H9 (cell line): ENCODE measurements at regions not wholly inside any gene's neighbourhood (a gene's known extent, or its start where the extent isn't known, plus 50 kb on each side); places are given as distances from the start of the nearest gene placed in this dataset.
A peak's percentile ranks its signal among the peaks of the same experiment; 100 is the strongest.

ENCODE experiments used
- DNase-seq: peaks from one replicate; pipeline ENCODE4 v3.0.0-alpha.2; 2017
- H2AFZ ChIP-seq: one replicate; pipeline ENCODE4 v1.6.1; 2013; ENCODE audit warnings: mild to moderate bottlenecking, low read length, control low read depth, moderate library complexity
- H2AK5ac ChIP-seq: 2 replicates; pipeline ENCODE4 v1.6.1; 2013; ENCODE audit warnings: low read length, control low read depth, mixed read lengths; ENCODE audit not compliant: insufficient read length
- H2BK120ac ChIP-seq: one replicate; pipeline ENCODE4 v1.6.1; 2013; ENCODE audit warnings: low read depth, mild to moderate bottlenecking, low read length, control low read depth, inconsistent platforms; ENCODE audit not compliant: poor library complexity, severe bottlenecking
- H2BK12ac ChIP-seq: 2 replicates; pipeline ENCODE4 v1.6.1; 2013; ENCODE audit warnings: low read length, control low read depth, mixed read lengths, low read depth; ENCODE audit not compliant: insufficient read length
- H2BK15ac ChIP-seq: 2 replicates; pipeline ENCODE4 v1.6.1; 2013; ENCODE audit warnings: low read depth, low read length, control low read depth
- H2BK20ac ChIP-seq: one replicate; pipeline ENCODE4 v1.6.1; 2013; ENCODE audit warnings: low read depth, mild to moderate bottlenecking, low read length, control low read depth, inconsistent platforms; ENCODE audit not compliant: poor library complexity, severe bottlenecking
- H2BK5ac ChIP-seq: 2 replicates; pipeline ENCODE4 v1.6.1; 2013; ENCODE audit warnings: low read length, control low read depth, mixed read lengths; ENCODE audit not compliant: insufficient read length
- H3K14ac ChIP-seq: 2 replicates; pipeline ENCODE4 v1.6.1; 2013; ENCODE audit warnings: low read length, control low read depth; ENCODE audit not compliant: insufficient read depth
- H3K18ac ChIP-seq: 2 replicates; pipeline ENCODE4 v1.6.1; 2013; ENCODE audit warnings: low read depth, mild to moderate bottlenecking, mixed read lengths, low read length, control low read depth; ENCODE audit not compliant: insufficient read length
- H3K23ac ChIP-seq: 2 replicates; pipeline ENCODE4 v1.6.1; 2013; ENCODE audit warnings: low read length, control low read depth, mixed read lengths, low read depth; ENCODE audit not compliant: insufficient read length
- H3K23me2 ChIP-seq: 2 replicates; pipeline ENCODE4 v1.6.1; 2013; ENCODE audit warnings: low read depth, mild to moderate bottlenecking, mixed read lengths, low read length, control low read depth; ENCODE audit not compliant: insufficient read length, poor library complexity, severe bottlenecking
- H3K27ac ChIP-seq: 2 replicates; pipeline ENCODE4 v1.5.1; 2013; ENCODE audit warnings: low read length, control low read depth, mixed read lengths, low read depth; ENCODE audit not compliant: insufficient read length
- H3K27me3 ChIP-seq: 2 replicates; pipeline ENCODE4 v1.6.1; 2013; ENCODE audit warnings: low read length, control low read depth, inconsistent platforms; ENCODE audit not compliant: insufficient read depth
- H3K4ac ChIP-seq: 2 replicates; pipeline ENCODE4 v1.6.1; 2013; ENCODE audit warnings: low read depth, mild to moderate bottlenecking, control low read depth, inconsistent platforms, low read length, moderate library complexity
- H3K4me1 ChIP-seq: 2 replicates; pipeline ENCODE4 v1.6.1; 2013; ENCODE audit warnings: low read length, control low read depth, inconsistent platforms; ENCODE audit not compliant: insufficient read depth
- H3K4me2 ChIP-seq: 2 replicates; pipeline ENCODE4 v1.6.1; 2013; ENCODE audit warnings: low read length, control low read depth, mixed read lengths; ENCODE audit not compliant: insufficient read length, insufficient read depth
- H3K56ac ChIP-seq: 2 replicates; pipeline ENCODE4 v1.6.1; 2013; ENCODE audit warnings: low read depth, mild to moderate bottlenecking, mixed read lengths, low read length, control low read depth; ENCODE audit not compliant: insufficient read length
- H3K79me1 ChIP-seq: 2 replicates; pipeline ENCODE4 v1.6.1; 2013; ENCODE audit warnings: low read depth, mild to moderate bottlenecking, moderate library complexity, low read length, control low read depth, inconsistent platforms; ENCODE audit not compliant: insufficient read depth, poor library complexity, severe bottlenecking
- H3K79me2 ChIP-seq: 2 replicates; pipeline ENCODE4 v1.6.1; 2013; ENCODE audit warnings: low read length, control low read depth, inconsistent platforms; ENCODE audit not compliant: insufficient read depth
- H3K9ac ChIP-seq: 2 replicates; pipeline ENCODE4 v1.6.1; 2013; ENCODE audit warnings: low read length, control low read depth, mixed read lengths; ENCODE audit not compliant: insufficient read length; ENCODE audit errors: extremely low read depth
- H3K9me3 ChIP-seq: one replicate; pipeline ENCODE4 v1.6.1; 2013; ENCODE audit warnings: low read depth, low read length, inconsistent platforms; ENCODE audit not compliant: control insufficient read depth
- H3T11ph ChIP-seq: one replicate; pipeline ENCODE4 v1.6.1; 2013; ENCODE audit warnings: mild to moderate bottlenecking, low read length, control low read depth, inconsistent platforms
- H4K20me1 ChIP-seq: one replicate; pipeline ENCODE4 v1.6.1; 2013; ENCODE audit not compliant: control insufficient read depth, insufficient read length, insufficient read depth
- H4K5ac ChIP-seq: 2 replicates; pipeline ENCODE4 v1.6.1; 2013; ENCODE audit warnings: low read depth, mild to moderate bottlenecking, mixed read lengths, low read length, control low read depth; ENCODE audit not compliant: insufficient read length
- H4K8ac ChIP-seq: replicated peaks from 2 replicates; pipeline ENCODE4 v1.6.1; 2013; ENCODE audit warnings: low read length, control low read depth, mixed read lengths, low read depth; ENCODE audit not compliant: insufficient read length
- H4K91ac ChIP-seq: 2 replicates; pipeline ENCODE4 v1.6.1; 2013; ENCODE audit warnings: low read depth, mild to moderate bottlenecking, moderate library complexity, mixed read lengths, low read length, control low read depth; ENCODE audit not compliant: insufficient read length
- H3K27ac Mint-ChIP-seq, 3 experiments: 2 replicates in 2 of 3; 3 replicates in 1 of 3; pipeline ENCODE4 v1.8.0; 2020 to 2021; ENCODE audit warnings: mixed read lengths in 3 of 3, mild to moderate bottlenecking in 1 of 3, moderate library complexity in 1 of 3
- H3K27me3 Mint-ChIP-seq: 2 replicates; pipeline ENCODE4 v1.8.0; 2021; ENCODE audit warnings: low read depth, mild to moderate bottlenecking, moderate library complexity, mixed read lengths
- H3K36me3 Mint-ChIP-seq, 3 experiments: 2 replicates in 2 of 3; 3 replicates in 1 of 3; pipeline ENCODE4 v1.8.0; 2020 to 2021; ENCODE audit warnings: low read depth in 3 of 3, mixed read lengths in 3 of 3; ENCODE audit not compliant: insufficient read depth in 1 of 3
- H3K4me1 Mint-ChIP-seq, 2 experiments: 2 replicates each; pipeline ENCODE4 v1.8.0; 2020; ENCODE audit warnings: mixed read lengths in 2 of 2
- H3K4me3 Mint-ChIP-seq, 2 experiments: 2 replicates in 1 of 2; 3 replicates in 1 of 2; pipeline ENCODE4 v1.8.0; 2020 to 2021; ENCODE audit warnings: mild to moderate bottlenecking in 2 of 2, mixed read lengths in 2 of 2, moderate library complexity in 1 of 2
- H3K9me3 Mint-ChIP-seq, 2 experiments: 2 replicates in 1 of 2; 3 replicates in 1 of 2; pipeline ENCODE4 v1.8.0; 2020; ENCODE audit warnings: mild to moderate bottlenecking in 2 of 2, mixed read lengths in 2 of 2, moderate library complexity in 1 of 2
- WGBS: extraction: QIAGEN DNeasy Blood & Tissue Kit; methylation state at CpG from one replicate; pipeline ENCODE4 v1.1.7; 2013; ENCODE audit warnings: missing lambda C conversion rate, low lambda C conversion rate, mixed read lengths; ENCODE audit not compliant: insufficient read length; ENCODE audit errors: extremely low coverage; 5-methylcytosine and 5-hydroxymethylcytosine counted together
- TF ChIP-seq, protein P1 (sequence below): fragments of 200-600 bp; sonication (generic); conservative IDR thresholded peaks from 3 replicates; pipeline ENCODE4 v1.8.0; 2021; ENCODE audit warnings: antibody characterized with exemption, mild to moderate bottlenecking

DNA sequence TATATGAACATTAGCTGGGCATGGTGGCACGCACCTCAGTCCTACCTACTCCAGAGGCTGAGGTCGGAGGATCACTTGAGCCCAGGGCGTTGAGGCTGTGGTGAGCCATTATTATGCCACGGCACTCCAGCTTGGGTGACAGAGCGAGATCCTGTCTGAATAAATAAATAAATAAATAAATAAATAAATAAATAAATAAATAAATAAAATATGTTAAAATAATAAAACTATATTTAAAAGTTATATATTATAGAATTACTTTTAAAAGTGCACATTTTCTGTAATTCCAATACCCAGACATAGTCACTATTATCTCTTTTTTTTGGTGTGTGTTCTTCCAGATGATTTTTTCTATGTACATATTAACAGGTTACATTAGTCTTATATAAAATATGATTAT, 382.0 kb upstream of the ROBO2 start:
- Histone ChIP-seq H4K8ac (no peak overlapping the region), H2AK5ac (no peak overlapping the region), H3K79me1 (no peaks in the 10 kb centered on the region), H3K9ac (no peak overlapping the region), H3K27me3 (no peaks in the 10 kb centered on the region), H3K4me2 (no peak overlapping the region), H3K56ac (no peak overlapping the region), H3K18ac (peak overlapping the region; percentile 70), H3K14ac (no peak overlapping the region), H2BK15ac (no peak overlapping the region), H2BK120ac (no peak overlapping the region), H2BK5ac (no peak overlapping the region), H2BK12ac (no peak overlapping the region), H3K9me3 (no peaks in the 10 kb centered on the region), H3K23ac (no peak overlapping the region), H3K27ac (no peak overlapping the region), H3T11ph (no peak overlapping the region), H3K23me2 (no peaks in the 10 kb centered on the region), H4K91ac (no peak overlapping the region), H2AFZ (no peak overlapping the region), H4K5ac (no peak overlapping the region), H3K4me1 (peaks cover 8% of the 10 kb centered on the region; the same call in 1 of the 2 replicates), H3K79me2 (no peaks in the 10 kb centered on the region), H2BK20ac (no peak overlapping the region), H4K20me1 (no peaks in the 10 kb centered on the region), H3K4ac (no peak overlapping the region)
- H3K27me3 Mint-ChIP-seq, result peaks cover 9% of the 10 kb centered on the region
- TF ChIP-seq, protein P1, sequence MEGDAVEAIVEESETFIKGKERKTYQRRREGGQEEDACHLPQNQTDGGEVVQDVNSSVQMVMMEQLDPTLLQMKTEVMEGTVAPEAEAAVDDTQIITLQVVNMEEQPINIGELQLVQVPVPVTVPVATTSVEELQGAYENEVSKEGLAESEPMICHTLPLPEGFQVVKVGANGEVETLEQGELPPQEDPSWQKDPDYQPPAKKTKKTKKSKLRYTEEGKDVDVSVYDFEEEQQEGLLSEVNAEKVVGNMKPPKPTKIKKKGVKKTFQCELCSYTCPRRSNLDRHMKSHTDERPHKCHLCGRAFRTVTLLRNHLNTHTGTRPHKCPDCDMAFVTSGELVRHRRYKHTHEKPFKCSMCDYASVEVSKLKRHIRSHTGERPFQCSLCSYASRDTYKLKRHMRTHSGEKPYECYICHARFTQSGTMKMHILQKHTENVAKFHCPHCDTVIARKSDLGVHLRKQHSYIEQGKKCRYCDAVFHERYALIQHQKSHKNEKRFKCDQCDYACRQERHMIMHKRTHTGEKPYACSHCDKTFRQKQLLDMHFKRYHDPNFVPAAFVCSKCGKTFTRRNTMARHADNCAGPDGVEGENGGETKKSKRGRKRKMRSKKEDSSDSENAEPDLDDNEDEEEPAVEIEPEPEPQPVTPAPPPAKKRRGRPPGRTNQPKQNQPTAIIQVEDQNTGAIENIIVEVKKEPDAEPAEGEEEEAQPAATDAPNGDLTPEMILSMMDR, result no peak
- peaks cover 30 to 42% of the 10 kb centered on the region in 2 experiments for H3K4me1 Mint-ChIP-seq
- H3K9me3 Mint-ChIP-seq, result peaks cover 0 to 4% of the 10 kb centered on the region in 2 experiments; a peak in 2 of 5 replicates
- WGBS, result no CpG with 5 or more reads among the region's 5 CpGs
- no peak overlapping the region for H3K27ac Mint-ChIP-seq
- H3K36me3 Mint-ChIP-seq, result peaks cover 2 to 6% (median 5%) of the 10 kb centered on the region in 3 experiments; a peak in 5 of 7 replicates
- H3K4me3 Mint-ChIP-seq, result no peak overlapping the region
- DNase-seq, result no peak
